ENCODE measurements at regions not wholly inside any gene's neighbourhood (a gene's known extent, or its start where the extent isn't known, plus 50 kb on each side); places are given as distances from the start of the nearest gene placed in this dataset.

DNA sequence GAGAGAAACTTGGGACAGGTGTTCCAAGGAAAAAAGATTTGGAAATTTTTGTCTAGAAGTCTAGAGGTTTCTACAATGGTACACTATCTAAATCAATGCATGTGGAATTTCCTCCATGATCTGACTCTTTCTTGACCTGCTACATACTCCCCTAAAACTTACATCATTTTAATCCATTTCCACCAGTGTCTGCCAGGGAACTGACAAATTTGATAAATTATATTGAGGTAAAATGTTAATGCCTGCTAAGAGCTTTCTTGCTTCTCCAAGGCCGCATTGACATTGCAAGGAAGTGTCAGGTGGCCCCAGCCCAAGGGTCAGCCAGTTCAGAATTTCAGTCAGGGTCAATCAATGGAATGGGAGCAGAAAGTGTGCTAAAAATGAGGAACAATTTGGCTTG is 163.4 kb upstream of the FBXL17 start:
- TF ChIP-seq CTCF (IDR thresholded peaks at IDR 0.05) (no peak), POLR2A (IDR thresholded peaks at IDR 0.05) (no peak)

Measured in prostate gland (tissue), 2 donors.